ENCODE measurements at regions not wholly inside any gene's neighbourhood (a gene's known extent, or its start where the extent isn't known, plus 50 kb on each side); places are given as distances from the start of the nearest gene placed in this dataset.

DNA sequence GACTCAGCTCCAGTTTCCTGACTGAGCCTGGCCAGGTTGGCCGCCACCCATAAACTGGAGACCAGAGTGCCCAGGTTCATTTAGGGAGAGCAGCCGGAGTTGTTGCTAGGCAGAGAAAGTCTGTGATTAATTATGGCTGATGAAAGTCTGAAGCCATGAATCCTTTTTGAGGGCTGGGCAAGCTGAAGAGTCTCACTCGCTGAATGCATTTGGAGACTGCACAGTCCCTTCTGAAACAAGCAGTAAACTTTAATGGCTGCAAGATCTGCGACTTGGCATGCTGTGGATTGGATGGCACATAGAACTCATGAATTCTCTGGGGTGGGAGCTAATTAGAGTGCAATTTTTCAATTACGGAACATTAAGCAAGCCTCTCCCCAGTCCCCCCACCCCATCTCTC lies 282.1 kb downstream of the RPLP1 start:
- BruUV-seq (replicated peaks): no TSS peak
- no peaks in the 10 kb centered on the region for H4K20me1 ChIP-seq (ENCODE audit: insufficient read depth, low read length)
- H2AK5ac ChIP-seq (ENCODE audit: low read depth, low read length): no peak overlapping the region
- no peak overlapping the region for H3K9ac ChIP-seq (ENCODE audit: low read depth, low read length)
- no peak overlapping the region for H4K8ac ChIP-seq (ENCODE audit: low read depth in 2 of 2, low read length in 2 of 2)
- H4K91ac ChIP-seq (ENCODE audit: insufficient read depth, low read depth, low read length): no peak overlapping the region
- POLR2A ChIA-PET (ENCODE audit: unreplicated experiment): no interaction called here
- H3K4me2 ChIP-seq (ENCODE audit: low read depth, low read length): no peak overlapping the region
- CTCF ChIA-PET: interaction anchor here (0.6 kb wide), 1 partner anchor 289 kb away, joined by 3 read pairs; no protein-coding TSS in a partner anchor
- no peak overlapping the region for H2BK5ac ChIP-seq (ENCODE audit: low read depth, low read length, poor library complexity, severe bottlenecking)
- H3K56ac ChIP-seq (ENCODE audit: extremely low read depth, insufficient read depth, low read length): no peak overlapping the region
- TF ChIP-seq, protein P1, sequence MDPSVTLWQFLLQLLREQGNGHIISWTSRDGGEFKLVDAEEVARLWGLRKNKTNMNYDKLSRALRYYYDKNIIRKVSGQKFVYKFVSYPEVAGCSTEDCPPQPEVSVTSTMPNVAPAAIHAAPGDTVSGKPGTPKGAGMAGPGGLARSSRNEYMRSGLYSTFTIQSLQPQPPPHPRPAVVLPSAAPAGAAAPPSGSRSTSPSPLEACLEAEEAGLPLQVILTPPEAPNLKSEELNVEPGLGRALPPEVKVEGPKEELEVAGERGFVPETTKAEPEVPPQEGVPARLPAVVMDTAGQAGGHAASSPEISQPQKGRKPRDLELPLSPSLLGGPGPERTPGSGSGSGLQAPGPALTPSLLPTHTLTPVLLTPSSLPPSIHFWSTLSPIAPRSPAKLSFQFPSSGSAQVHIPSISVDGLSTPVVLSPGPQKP (IDR thresholded peaks at IDR 0.05; ENCODE audit: borderline replicate concordance, low read depth, low read length): no peak
- TF ChIP-seq MAZ (IDR thresholded peaks at IDR 0.05; ENCODE audit: borderline replicate concordance, low read depth, low read length): no peak
- TF ChIP-seq MXI1 (IDR thresholded peaks at IDR 0.05; ENCODE audit: borderline replicate concordance, low read depth, low read length): no peak
- no peak for TF ChIP-seq RFX5 (IDR thresholded peaks at IDR 0.05; ENCODE audit: low read depth, low read length)
- no peak for TF ChIP-seq RCOR1 (IDR thresholded peaks at IDR 0.05; ENCODE audit: insufficient replicate concordance, low read length)
- TF ChIP-seq MAFK (IDR thresholded peaks at IDR 0.05; ENCODE audit: low read depth, low read length): no peak
- TF ChIP-seq NFE2L2 (IDR thresholded peaks at IDR 0.05; ENCODE audit: low read depth, low read length): no peak
- TF ChIP-seq CEBPB (IDR thresholded peaks at IDR 0.05; ENCODE audit: low read depth, low read length): no peak
- no peak for TF ChIP-seq RAD21 (IDR thresholded peaks at IDR 0.05; ENCODE audit: low read length)
- no peak for TF ChIP-seq POLR2A (IDR thresholded peaks at IDR 0.05; ENCODE audit: low read depth, low read length)
- no peak for TF ChIP-seq BHLHE40 (IDR thresholded peaks at IDR 0.05; ENCODE audit: low read depth, low read length)
- TF ChIP-seq, protein P2, sequence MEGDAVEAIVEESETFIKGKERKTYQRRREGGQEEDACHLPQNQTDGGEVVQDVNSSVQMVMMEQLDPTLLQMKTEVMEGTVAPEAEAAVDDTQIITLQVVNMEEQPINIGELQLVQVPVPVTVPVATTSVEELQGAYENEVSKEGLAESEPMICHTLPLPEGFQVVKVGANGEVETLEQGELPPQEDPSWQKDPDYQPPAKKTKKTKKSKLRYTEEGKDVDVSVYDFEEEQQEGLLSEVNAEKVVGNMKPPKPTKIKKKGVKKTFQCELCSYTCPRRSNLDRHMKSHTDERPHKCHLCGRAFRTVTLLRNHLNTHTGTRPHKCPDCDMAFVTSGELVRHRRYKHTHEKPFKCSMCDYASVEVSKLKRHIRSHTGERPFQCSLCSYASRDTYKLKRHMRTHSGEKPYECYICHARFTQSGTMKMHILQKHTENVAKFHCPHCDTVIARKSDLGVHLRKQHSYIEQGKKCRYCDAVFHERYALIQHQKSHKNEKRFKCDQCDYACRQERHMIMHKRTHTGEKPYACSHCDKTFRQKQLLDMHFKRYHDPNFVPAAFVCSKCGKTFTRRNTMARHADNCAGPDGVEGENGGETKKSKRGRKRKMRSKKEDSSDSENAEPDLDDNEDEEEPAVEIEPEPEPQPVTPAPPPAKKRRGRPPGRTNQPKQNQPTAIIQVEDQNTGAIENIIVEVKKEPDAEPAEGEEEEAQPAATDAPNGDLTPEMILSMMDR (conservative IDR thresholded peaks at IDR 0.05; ENCODE audit: low read depth, low read length): no peak
- TF ChIP-seq CHD1 (IDR thresholded peaks at IDR 0.05; ENCODE audit: low read depth, low read length): no peak
- TF ChIP-seq, protein P3, sequence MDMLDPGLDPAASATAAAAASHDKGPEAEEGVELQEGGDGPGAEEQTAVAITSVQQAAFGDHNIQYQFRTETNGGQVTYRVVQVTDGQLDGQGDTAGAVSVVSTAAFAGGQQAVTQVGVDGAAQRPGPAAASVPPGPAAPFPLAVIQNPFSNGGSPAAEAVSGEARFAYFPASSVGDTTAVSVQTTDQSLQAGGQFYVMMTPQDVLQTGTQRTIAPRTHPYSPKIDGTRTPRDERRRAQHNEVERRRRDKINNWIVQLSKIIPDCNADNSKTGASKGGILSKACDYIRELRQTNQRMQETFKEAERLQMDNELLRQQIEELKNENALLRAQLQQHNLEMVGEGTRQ (IDR thresholded peaks at IDR 0.05; ENCODE audit: low read depth, low read length): no peak
- TF ChIP-seq SMC3 (IDR thresholded peaks at IDR 0.05; ENCODE audit: low read depth, low read length): no peak
- no peak for TF ChIP-seq FOS (IDR thresholded peaks at IDR 0.05; ENCODE audit: low read depth, low read length)
- no peak overlapping the region for H3K23ac ChIP-seq (ENCODE audit: low read depth, low read length)
- intact Hi-C loops (cut with micrococcal nuclease) (no loop called here), in situ Hi-C loops (cut with MboI; ENCODE audit: low sequenced_read_pairs) (no loop called here), dilution Hi-C loops (cut with HindIII; ENCODE audit: low sequenced_read_pairs, unreplicated experiment) (no loop called here)
- no peaks in the 10 kb centered on the region for H3K9me1 ChIP-seq (ENCODE audit: insufficient read depth, low read length)
- no peak overlapping the region for H3K18ac ChIP-seq (ENCODE audit: low read depth, low read length)
- no peak overlapping the region for H2AK9ac ChIP-seq (replicated peaks; ENCODE audit: low read depth, low read length, poor library complexity)
- no peak overlapping the region for H2BK20ac ChIP-seq (ENCODE audit: low read depth, low read length)
- no peak overlapping the region for H2AFZ ChIP-seq (replicated peaks; ENCODE audit: low read length, poor library complexity)
- no peak overlapping the region for H3K4me3 ChIP-seq (ENCODE audit: insufficient read depth, low read depth, low read length)
- H3K36me3 ChIP-seq (ENCODE audit: control insufficient read depth, insufficient read depth, low read length): no peaks in the 10 kb centered on the region
- H3K27me3 ChIP-seq (ENCODE audit: control insufficient read depth, insufficient read depth, low read length): peaks cover 54% of the 10 kb centered on the region
- no peak overlapping the region for H3K14ac ChIP-seq (replicated peaks; ENCODE audit: low read depth, low read length)
- no peak overlapping the region for H3K4ac ChIP-seq (ENCODE audit: low read depth, low read length)
- no peak overlapping the region for H2BK15ac ChIP-seq (ENCODE audit: low read depth, low read length)
- ATAC-seq (ENCODE audit: low read depth) (no peak), DNase-seq (no peak)
- WGBS, 2 experiments (ENCODE audit: extremely low coverage in 2 of 2, insufficient read length in 1 of 2): no CpG with 5 or more reads among the region's 5 CpGs
- H3K27ac ChIP-seq (ENCODE audit: insufficient read depth, low read length): no peak overlapping the region
- H4K5ac ChIP-seq (ENCODE audit: low read depth, low read length): no peak overlapping the region
- 0 out of 2 replicates have a peak, but pooled peaks cover 4% of the 10 kb centered on the region for H3K9me3 ChIP-seq (ENCODE audit: control insufficient read depth, insufficient read depth, low read length)
- no peak overlapping the region for H2BK120ac ChIP-seq (ENCODE audit: low read depth, low read length)
- no peaks in the 10 kb centered on the region; the same call in 1 of the 2 replicates for H3K4me1 ChIP-seq (ENCODE audit: control insufficient read depth, insufficient read depth, low read length)
- no peaks in the 10 kb centered on the region for H3K79me1 ChIP-seq (ENCODE audit: low read depth in 1 of 2, low read length in 2 of 2)
